HCT116 (cell line): ENCODE measurements at regions not wholly inside any gene's neighbourhood (a gene's known extent, or its start where the extent isn't known, plus 50 kb on each side); places are given as distances from the start of the nearest gene placed in this dataset.

ENCODE experiments used
- CEBPB ChIP-seq: IDR thresholded peaks from 2 replicates; pipeline ENCODE4 v1.6.1; 2012; ENCODE audit warnings: low read depth
- EZH2 ChIP-seq: fragments of 200-600 bp; sonication (generic); IDR thresholded peaks from 2 replicates; pipeline ENCODE4 v1.6.1; 2017; ENCODE audit warnings: antibody characterized with exemption, mixed run types
- POLR2A ChIP-seq: IDR thresholded peaks from 2 replicates; pipeline ENCODE4 v1.7.0; 2011; ENCODE audit warnings: borderline replicate concordance; ENCODE audit not compliant: insufficient read depth, insufficient read length; ENCODE audit errors: extremely low read depth
- ZFX ChIP-seq: fragments of 450-650 bp; IDR thresholded peaks from 2 replicates; pipeline ENCODE4 v1.6.1; 2017
- ZNF274 ChIP-seq: fragments of 200-500 bp; sonication (Bioruptor generic); IDR thresholded peaks from 2 replicates; pipeline ENCODE4 v1.6.1; 2014; ENCODE audit warnings: mild to moderate bottlenecking, low read depth, low read length, inconsistent platforms
- TF ChIP-seq, protein P1 (sequence below), 3 experiments: fragments of 200-600 bp in 1 of 3; sonication (generic) in 1 of 3; IDR thresholded peaks in 2 of 3; conservative IDR thresholded peaks in 1 of 3; 2 replicates each; pipeline ENCODE4 v1.5.1; 2012 to 2017; ENCODE audit warnings: low read depth in 2 of 3, low read length in 2 of 3, antibody characterized with exemption in 1 of 3, borderline replicate concordance in 1 of 3, control low read depth in 1 of 3, mild to moderate bottlenecking in 1 of 3, mixed read lengths in 1 of 3, mixed run types in 1 of 3, moderate library complexity in 1 of 3; ENCODE audit not compliant: insufficient read depth in 1 of 3
- TF ChIP-seq, protein P2 (sequence below): IDR thresholded peaks from 2 replicates; pipeline ENCODE4 v1.6.1; 2012
- TF ChIP-seq, protein P3 (sequence below): IDR thresholded peaks from 2 replicates; pipeline ENCODE4 v1.6.1; 2012
- TF ChIP-seq, protein P4 (sequence below): IDR thresholded peaks from 2 replicates; pipeline ENCODE4 v1.6.1; 2012; ENCODE audit warnings: low read depth

DNA sequence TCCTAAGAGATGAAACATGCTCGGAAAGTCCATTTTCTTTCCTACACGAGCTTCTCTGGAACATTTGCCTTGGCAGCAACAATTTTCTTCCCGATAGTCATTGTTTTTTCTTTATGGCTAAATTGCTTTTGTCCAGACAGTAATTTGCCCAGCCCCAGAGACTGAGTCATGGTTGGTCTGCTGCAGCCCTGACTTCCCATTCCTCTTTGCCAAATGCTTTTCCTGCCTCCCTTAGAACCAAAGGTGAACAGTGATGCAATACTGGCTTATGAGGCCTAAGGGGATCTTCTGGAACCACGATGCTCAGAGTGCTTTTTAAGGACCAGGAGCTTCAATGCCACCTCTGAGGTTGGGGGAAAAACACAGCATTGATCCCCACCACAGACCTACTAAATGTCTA, 1599.6 kb upstream of the TMEM132C start:
- TF ChIP-seq, protein P1, sequence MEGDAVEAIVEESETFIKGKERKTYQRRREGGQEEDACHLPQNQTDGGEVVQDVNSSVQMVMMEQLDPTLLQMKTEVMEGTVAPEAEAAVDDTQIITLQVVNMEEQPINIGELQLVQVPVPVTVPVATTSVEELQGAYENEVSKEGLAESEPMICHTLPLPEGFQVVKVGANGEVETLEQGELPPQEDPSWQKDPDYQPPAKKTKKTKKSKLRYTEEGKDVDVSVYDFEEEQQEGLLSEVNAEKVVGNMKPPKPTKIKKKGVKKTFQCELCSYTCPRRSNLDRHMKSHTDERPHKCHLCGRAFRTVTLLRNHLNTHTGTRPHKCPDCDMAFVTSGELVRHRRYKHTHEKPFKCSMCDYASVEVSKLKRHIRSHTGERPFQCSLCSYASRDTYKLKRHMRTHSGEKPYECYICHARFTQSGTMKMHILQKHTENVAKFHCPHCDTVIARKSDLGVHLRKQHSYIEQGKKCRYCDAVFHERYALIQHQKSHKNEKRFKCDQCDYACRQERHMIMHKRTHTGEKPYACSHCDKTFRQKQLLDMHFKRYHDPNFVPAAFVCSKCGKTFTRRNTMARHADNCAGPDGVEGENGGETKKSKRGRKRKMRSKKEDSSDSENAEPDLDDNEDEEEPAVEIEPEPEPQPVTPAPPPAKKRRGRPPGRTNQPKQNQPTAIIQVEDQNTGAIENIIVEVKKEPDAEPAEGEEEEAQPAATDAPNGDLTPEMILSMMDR (IDR thresholded peaks at IDR 0.05 in 2 of 3, conservative IDR thresholded peaks at IDR 0.05 in 1 of 3; ENCODE audit: borderline replicate concordance in 1 of 3, insufficient read depth in 1 of 3, low read depth in 2 of 3, low read length in 2 of 3): no peak
- no peak for TF ChIP-seq CEBPB
- TF ChIP-seq, protein P2, sequence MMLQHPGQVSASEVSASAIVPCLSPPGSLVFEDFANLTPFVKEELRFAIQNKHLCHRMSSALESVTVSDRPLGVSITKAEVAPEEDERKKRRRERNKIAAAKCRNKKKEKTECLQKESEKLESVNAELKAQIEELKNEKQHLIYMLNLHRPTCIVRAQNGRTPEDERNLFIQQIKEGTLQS: no peak
- TF ChIP-seq ZFX: no peak
- no peak for TF ChIP-seq EZH2
- TF ChIP-seq, protein P3, sequence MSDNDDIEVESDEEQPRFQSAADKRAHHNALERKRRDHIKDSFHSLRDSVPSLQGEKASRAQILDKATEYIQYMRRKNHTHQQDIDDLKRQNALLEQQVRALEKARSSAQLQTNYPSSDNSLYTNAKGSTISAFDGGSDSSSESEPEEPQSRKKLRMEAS: no peak
- no peak for TF ChIP-seq ZNF274
- TF ChIP-seq, protein P4, sequence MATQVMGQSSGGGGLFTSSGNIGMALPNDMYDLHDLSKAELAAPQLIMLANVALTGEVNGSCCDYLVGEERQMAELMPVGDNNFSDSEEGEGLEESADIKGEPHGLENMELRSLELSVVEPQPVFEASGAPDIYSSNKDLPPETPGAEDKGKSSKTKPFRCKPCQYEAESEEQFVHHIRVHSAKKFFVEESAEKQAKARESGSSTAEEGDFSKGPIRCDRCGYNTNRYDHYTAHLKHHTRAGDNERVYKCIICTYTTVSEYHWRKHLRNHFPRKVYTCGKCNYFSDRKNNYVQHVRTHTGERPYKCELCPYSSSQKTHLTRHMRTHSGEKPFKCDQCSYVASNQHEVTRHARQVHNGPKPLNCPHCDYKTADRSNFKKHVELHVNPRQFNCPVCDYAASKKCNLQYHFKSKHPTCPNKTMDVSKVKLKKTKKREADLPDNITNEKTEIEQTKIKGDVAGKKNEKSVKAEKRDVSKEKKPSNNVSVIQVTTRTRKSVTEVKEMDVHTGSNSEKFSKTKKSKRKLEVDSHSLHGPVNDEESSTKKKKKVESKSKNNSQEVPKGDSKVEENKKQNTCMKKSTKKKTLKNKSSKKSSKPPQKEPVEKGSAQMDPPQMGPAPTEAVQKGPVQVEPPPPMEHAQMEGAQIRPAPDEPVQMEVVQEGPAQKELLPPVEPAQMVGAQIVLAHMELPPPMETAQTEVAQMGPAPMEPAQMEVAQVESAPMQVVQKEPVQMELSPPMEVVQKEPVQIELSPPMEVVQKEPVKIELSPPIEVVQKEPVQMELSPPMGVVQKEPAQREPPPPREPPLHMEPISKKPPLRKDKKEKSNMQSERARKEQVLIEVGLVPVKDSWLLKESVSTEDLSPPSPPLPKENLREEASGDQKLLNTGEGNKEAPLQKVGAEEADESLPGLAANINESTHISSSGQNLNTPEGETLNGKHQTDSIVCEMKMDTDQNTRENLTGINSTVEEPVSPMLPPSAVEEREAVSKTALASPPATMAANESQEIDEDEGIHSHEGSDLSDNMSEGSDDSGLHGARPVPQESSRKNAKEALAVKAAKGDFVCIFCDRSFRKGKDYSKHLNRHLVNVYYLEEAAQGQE: no peak
- TF ChIP-seq POLR2A: no peak
